ENCODE measurements at regions not wholly inside any gene's neighbourhood (a gene's known extent, or its start where the extent isn't known, plus 50 kb on each side); places are given as distances from the start of the nearest gene placed in this dataset.

- Histone ChIP-seq H4K20me1 (ENCODE audit: control insufficient read depth, insufficient read depth, low read length, poor library complexity, severe bottlenecking) (no peaks in the 10 kb centered on the region), H2AFZ (ENCODE audit: insufficient read depth, low read depth, low read length, poor library complexity, severe bottlenecking) (no peak overlapping the region), H3K4me1 (ENCODE audit: control insufficient read depth in 2 of 2, insufficient read depth in 2 of 2, low read length in 2 of 2) (peaks cover 8 to 18% of the 10 kb centered on the region in 2 donors), H3K9ac (ENCODE audit: low read length) (no peak overlapping the region), H3K27me3 (replicated peaks in 1 of 4; ENCODE audit: control extremely low read depth in 1 of 4, control insufficient read depth in 3 of 4, insufficient read depth in 4 of 4, low read length in 3 of 4) (no peaks in the 10 kb centered on the region), H3K9me3 (ENCODE audit: control extremely low read depth in 1 of 3, control insufficient read depth in 2 of 3, insufficient read depth in 1 of 3, low read length in 2 of 3) (no peaks in the 10 kb centered on the region), H3K36me3 (replicated peaks in 1 of 2; ENCODE audit: control extremely low read depth in 1 of 2, control insufficient read depth in 1 of 2, extremely low read depth in 1 of 2, insufficient read depth in 2 of 2, low read length in 1 of 2) (no peaks in the 10 kb centered on the region), H3K4me2 (replicated peaks; ENCODE audit: low read depth, low read length, poor library complexity, severe bottlenecking) (no peak overlapping the region), H3K4me3 (ENCODE audit: control extremely low read depth in 1 of 5, extremely low read depth in 1 of 5, insufficient read depth in 1 of 5, low read depth in 2 of 5, low read length in 4 of 5) (no peak overlapping the region), H3K79me2 (ENCODE audit: control insufficient read depth, insufficient read depth, low read length) (no peaks in the 10 kb centered on the region), H3K27ac (ENCODE audit: low read length in 2 of 2) (no peak overlapping the region)
- DNase-seq = no peak
- Mint-ChIP-seq H3K27ac (no peak overlapping the region), H3K27me3 (no peaks in the 10 kb centered on the region), H3K4me3 (no peak overlapping the region), H3K9me3 (ENCODE audit: insufficient read depth) (no peaks in the 10 kb centered on the region), H3K4me1 (peaks cover 16% of the 10 kb centered on the region)
- ChIA-PET POLR2A (no interaction called here), CTCF (no interaction called here)
- intact Hi-C loops (cut with micrococcal nuclease) = no loop called here
- no peak for TF ChIP-seq CTCF (IDR thresholded peaks at IDR 0.05)
- no peak for TF ChIP-seq EZH2 (IDR thresholded peaks at IDR 0.05; ENCODE audit: borderline replicate concordance, insufficient read depth, low read depth, low read length, poor library complexity, severe bottlenecking)
- 0% methylated on average over 1 of the region's 2 CpGs for WGBS (ENCODE audit: insufficient coverage)
- no peak for ATAC-seq (ENCODE audit: low read depth)
Measured at GRCh38 chr3:17905996-17906395, 163.6 kb upstream of the TBC1D5 start.

DNA sequence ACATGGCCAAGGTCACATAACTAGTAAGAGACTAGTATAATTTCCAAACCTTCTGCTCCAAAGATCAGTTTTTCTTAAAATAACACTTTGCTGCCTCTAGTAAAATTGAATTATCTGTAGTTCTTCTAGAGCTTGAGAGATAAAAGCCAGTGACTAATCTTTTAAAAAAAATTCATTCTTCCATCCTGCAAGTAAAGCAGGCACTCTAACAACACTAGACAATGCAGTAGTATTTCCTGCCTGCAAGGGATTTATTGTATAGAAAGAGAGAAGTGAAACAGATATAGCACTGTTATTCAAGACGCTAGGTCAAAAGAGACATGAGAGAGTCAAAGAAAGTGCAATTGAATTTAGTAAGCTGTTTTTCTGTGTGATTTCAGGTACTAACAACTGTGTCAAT lies 159.5 kb upstream of the TBC1D5 start:
- no peaks in the 10 kb centered on the region for H3K36me3 ChIP-seq (replicated peaks in 1 of 2; ENCODE audit: control extremely low read depth in 1 of 2, control insufficient read depth in 1 of 2, extremely low read depth in 1 of 2, insufficient read depth in 2 of 2, low read length in 1 of 2)
- Mint-ChIP-seq H3K4me1 (peaks cover 12% of the 10 kb centered on the region), H3K9me3 (ENCODE audit: insufficient read depth) (no peaks in the 10 kb centered on the region), H3K27me3 (no peaks in the 10 kb centered on the region), H3K27ac (no peak overlapping the region), H3K4me3 (no peak overlapping the region)
- no peak overlapping the region for H2AFZ ChIP-seq (ENCODE audit: insufficient read depth, low read depth, low read length, poor library complexity, severe bottlenecking)
- no peaks in the 10 kb centered on the region for H3K79me2 ChIP-seq (ENCODE audit: control insufficient read depth, insufficient read depth, low read length)
- intact Hi-C loops (cut with micrococcal nuclease) = no loop called here
- ChIA-PET POLR2A (no interaction called here), CTCF (no interaction called here)
- H3K4me1 ChIP-seq (ENCODE audit: control insufficient read depth in 2 of 2, insufficient read depth in 2 of 2, low read length in 2 of 2) = peaks cover 3 to 11% of the 10 kb centered on the region in 2 donors
- H3K4me3 ChIP-seq (ENCODE audit: control extremely low read depth in 1 of 5, extremely low read depth in 1 of 5, insufficient read depth in 1 of 5, low read depth in 2 of 5, low read length in 4 of 5) = no peak overlapping the region
- H3K27ac ChIP-seq (ENCODE audit: low read length in 2 of 2) = no peak overlapping the region
- peak; percentile 68 for ATAC-seq (ENCODE audit: low read depth)
- peak; percentile 44 for DNase-seq
- no peak overlapping the region for H3K9ac ChIP-seq (ENCODE audit: low read length)
- no peaks in the 10 kb centered on the region for H4K20me1 ChIP-seq (ENCODE audit: control insufficient read depth, insufficient read depth, low read length, poor library complexity, severe bottlenecking)
- H3K9me3 ChIP-seq (ENCODE audit: control extremely low read depth in 1 of 3, control insufficient read depth in 2 of 3, insufficient read depth in 1 of 3, low read length in 2 of 3) = no peaks in the 10 kb centered on the region
- H3K4me2 ChIP-seq (replicated peaks; ENCODE audit: low read depth, low read length, poor library complexity, severe bottlenecking) = peak overlapping the region; percentile 10
- no peaks in the 10 kb centered on the region for H3K27me3 ChIP-seq (replicated peaks in 1 of 4; ENCODE audit: control extremely low read depth in 1 of 4, control insufficient read depth in 3 of 4, insufficient read depth in 4 of 4, low read length in 3 of 4)
- no peak for TF ChIP-seq CTCF (IDR thresholded peaks at IDR 0.05)
- no peak for TF ChIP-seq EZH2 (IDR thresholded peaks at IDR 0.05; ENCODE audit: borderline replicate concordance, insufficient read depth, low read depth, low read length, poor library complexity, severe bottlenecking)
- WGBS (ENCODE audit: insufficient coverage) = 0% methylated on average over 1 of the region's 1 CpG

Data from B cell (primary cell).